ENCODE measurements at regions not wholly inside any gene's neighbourhood (a gene's known extent, or its start where the extent isn't known, plus 50 kb on each side); places are given as distances from the start of the nearest gene placed in this dataset.

DNA sequence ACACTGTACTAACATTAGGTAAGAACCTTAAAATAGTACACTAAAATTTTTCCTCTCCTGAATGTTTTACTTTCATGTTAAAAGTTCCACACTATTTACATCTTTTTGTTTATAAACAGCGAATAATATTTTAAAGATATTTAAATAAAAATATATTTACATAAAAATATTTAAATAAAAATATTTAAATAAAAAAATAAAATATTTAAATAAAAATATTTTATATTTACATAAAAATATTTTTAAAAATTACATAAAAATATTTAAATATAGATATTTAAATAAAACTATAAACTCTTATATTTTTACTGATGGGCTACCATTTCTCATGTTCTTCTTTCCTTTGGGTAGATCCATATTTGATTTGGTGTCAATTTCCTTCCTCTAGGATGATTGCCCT is 619.0 kb downstream of the ANKRD7 start:
- no peak for TF ChIP-seq POLR2AphosphoS5 (IDR thresholded peaks at IDR 0.05; ENCODE audit: insufficient read depth in 1 of 2, low read depth in 1 of 2)
- TF ChIP-seq POLR2A (IDR thresholded peaks at IDR 0.05) = no peak
- TF ChIP-seq, protein P1, sequence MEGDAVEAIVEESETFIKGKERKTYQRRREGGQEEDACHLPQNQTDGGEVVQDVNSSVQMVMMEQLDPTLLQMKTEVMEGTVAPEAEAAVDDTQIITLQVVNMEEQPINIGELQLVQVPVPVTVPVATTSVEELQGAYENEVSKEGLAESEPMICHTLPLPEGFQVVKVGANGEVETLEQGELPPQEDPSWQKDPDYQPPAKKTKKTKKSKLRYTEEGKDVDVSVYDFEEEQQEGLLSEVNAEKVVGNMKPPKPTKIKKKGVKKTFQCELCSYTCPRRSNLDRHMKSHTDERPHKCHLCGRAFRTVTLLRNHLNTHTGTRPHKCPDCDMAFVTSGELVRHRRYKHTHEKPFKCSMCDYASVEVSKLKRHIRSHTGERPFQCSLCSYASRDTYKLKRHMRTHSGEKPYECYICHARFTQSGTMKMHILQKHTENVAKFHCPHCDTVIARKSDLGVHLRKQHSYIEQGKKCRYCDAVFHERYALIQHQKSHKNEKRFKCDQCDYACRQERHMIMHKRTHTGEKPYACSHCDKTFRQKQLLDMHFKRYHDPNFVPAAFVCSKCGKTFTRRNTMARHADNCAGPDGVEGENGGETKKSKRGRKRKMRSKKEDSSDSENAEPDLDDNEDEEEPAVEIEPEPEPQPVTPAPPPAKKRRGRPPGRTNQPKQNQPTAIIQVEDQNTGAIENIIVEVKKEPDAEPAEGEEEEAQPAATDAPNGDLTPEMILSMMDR (IDR thresholded peaks at IDR 0.05) = no peak

All from vagina (tissue), 2 donors.